Neutrophil (primary cell): ENCODE measurements at regions not wholly inside any gene's neighbourhood (a gene's known extent, or its start where the extent isn't known, plus 50 kb on each side); places are given as distances from the start of the nearest gene placed in this dataset.

ENCODE experiments used
- H3K27ac ChIP-seq: fragments of 200-600 bp; sonication (generic); 2 replicates; pipeline ENCODE4 v1.5.1; 2016; ENCODE audit warnings: mild to moderate bottlenecking, moderate library complexity
- H3K27me3 ChIP-seq: fragments of 200-600 bp; sonication (generic); 2 replicates; pipeline ENCODE4 v1.6.0; 2016; ENCODE audit warnings: mild to moderate bottlenecking
- H3K36me3 ChIP-seq: fragments of 200-600 bp; sonication (generic); 2 replicates; pipeline ENCODE4 v1.5.1; 2017
- H3K4me1 ChIP-seq, 2 experiments: fragments of 200-600 bp in 1 of 2; sonication (generic) in 1 of 2; 1 replicate in 1 of 2; 2 replicates in 1 of 2; pipeline versions ENCODE4 v1.5.1 to v1.6.1; 2013 to 2016; ENCODE audit warnings: low read depth in 1 of 2, low read length in 1 of 2, mild to moderate bottlenecking in 1 of 2, moderate library complexity in 1 of 2; ENCODE audit not compliant: control insufficient read depth in 1 of 2, insufficient read depth in 1 of 2
- H3K4me3 ChIP-seq, 2 experiments: fragments of 200-600 bp in 1 of 2; sonication (generic) in 1 of 2; 1 replicate in 1 of 2; 2 replicates in 1 of 2; pipeline ENCODE4 v1.5.1; 2013 to 2016; ENCODE audit warnings: low read depth in 1 of 2, low read length in 1 of 2, mild to moderate bottlenecking in 1 of 2, moderate library complexity in 1 of 2
- H3K9me3 ChIP-seq: fragments of 200-600 bp; sonication (generic); 2 replicates; pipeline ENCODE4 v1.5.1; 2016
- TF ChIP-seq, protein P1 (sequence below): fragments of 200-600 bp; sonication (generic); IDR thresholded peaks from 2 replicates; pipeline ENCODE4 v1.5.1; 2016; ENCODE audit warnings: antibody characterized with exemption

GRCh38 chr12:68478516-68479260 lies 132.0 kb upstream of the RAP1B start:
- Histone ChIP-seq H3K36me3 (no peaks in the 10 kb centered on the region), H3K27ac (no peak overlapping the region), H3K4me1 (no peaks in the 10 kb centered on the region), H3K9me3 (no peaks in the 10 kb centered on the region), H3K27me3 (no peaks in the 10 kb centered on the region), H3K4me3 (no peak overlapping the region)
- TF ChIP-seq, protein P1, sequence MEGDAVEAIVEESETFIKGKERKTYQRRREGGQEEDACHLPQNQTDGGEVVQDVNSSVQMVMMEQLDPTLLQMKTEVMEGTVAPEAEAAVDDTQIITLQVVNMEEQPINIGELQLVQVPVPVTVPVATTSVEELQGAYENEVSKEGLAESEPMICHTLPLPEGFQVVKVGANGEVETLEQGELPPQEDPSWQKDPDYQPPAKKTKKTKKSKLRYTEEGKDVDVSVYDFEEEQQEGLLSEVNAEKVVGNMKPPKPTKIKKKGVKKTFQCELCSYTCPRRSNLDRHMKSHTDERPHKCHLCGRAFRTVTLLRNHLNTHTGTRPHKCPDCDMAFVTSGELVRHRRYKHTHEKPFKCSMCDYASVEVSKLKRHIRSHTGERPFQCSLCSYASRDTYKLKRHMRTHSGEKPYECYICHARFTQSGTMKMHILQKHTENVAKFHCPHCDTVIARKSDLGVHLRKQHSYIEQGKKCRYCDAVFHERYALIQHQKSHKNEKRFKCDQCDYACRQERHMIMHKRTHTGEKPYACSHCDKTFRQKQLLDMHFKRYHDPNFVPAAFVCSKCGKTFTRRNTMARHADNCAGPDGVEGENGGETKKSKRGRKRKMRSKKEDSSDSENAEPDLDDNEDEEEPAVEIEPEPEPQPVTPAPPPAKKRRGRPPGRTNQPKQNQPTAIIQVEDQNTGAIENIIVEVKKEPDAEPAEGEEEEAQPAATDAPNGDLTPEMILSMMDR: no peak

DNA sequence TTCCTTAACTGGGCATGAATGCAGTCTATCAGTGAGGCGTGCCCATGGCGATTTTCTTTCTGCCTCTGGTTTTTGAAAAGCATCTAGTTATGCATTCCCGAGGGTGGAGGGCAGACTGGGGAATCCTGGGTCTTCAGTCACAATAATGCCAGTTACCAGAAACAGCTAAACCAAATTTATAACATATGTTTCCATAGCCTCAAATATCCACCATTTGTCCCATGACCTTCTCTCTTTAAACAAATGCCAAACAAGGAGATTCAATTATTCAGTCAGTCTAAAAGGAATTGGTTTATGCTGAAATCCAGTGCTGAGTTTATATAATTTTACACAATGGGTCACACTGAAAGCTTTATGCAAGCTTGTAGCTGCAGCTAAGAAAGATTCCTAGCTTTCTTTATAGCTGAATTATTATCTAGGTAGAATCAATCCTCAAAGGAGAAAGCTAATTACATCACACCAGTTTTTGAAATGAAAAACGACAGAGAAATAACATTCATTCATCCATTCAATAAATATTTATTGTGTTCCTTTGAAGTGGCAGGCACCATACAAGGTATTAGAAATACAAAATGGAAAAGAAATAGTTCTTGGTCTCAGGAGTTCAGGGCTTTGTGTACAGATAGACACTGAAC lies 131.3 kb upstream of the RAP1B start:
- Histone ChIP-seq H3K4me3 (no peak overlapping the region), H3K27ac (no peak overlapping the region), H3K9me3 (no peaks in the 10 kb centered on the region), H3K4me1 (no peaks in the 10 kb centered on the region), H3K36me3 (no peaks in the 10 kb centered on the region), H3K27me3 (no peaks in the 10 kb centered on the region)
- TF ChIP-seq, protein P1: no peak

DNA sequence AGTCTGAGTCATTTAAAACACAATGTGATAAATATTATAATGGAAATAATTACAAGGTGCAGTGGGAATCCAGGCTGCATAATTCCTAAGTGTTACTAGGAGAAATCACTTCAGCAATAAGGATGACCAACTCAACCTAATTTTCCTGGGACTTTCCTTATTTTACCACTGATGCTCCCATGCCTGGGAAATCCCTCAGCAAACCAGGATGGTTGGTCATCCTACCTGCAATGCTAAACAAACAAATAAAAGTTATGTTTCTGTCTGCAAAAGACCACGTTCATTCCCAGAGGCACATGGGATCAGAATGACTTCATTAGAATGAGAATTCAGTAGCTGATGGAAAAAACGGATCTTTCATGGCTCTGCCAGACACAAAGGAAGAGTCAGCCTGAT lies 130.8 kb upstream of the RAP1B start:
- no peaks in the 10 kb centered on the region for H3K36me3 ChIP-seq
- H3K27ac ChIP-seq: no peak overlapping the region
- no peaks in the 10 kb centered on the region for H3K27me3 ChIP-seq
- TF ChIP-seq, protein P1: no peak
- no peak overlapping the region for H3K4me3 ChIP-seq
- no peaks in the 10 kb centered on the region for H3K4me1 ChIP-seq
- no peaks in the 10 kb centered on the region for H3K9me3 ChIP-seq

GRCh38 chr12:68480526-68480925 lies 130.2 kb upstream of the RAP1B start:
- H3K27ac ChIP-seq: no peak overlapping the region
- TF ChIP-seq, protein P1: no peak
- no peak overlapping the region for H3K4me3 ChIP-seq
- H3K36me3 ChIP-seq: no peaks in the 10 kb centered on the region
- no peaks in the 10 kb centered on the region for H3K4me1 ChIP-seq
- H3K27me3 ChIP-seq: no peaks in the 10 kb centered on the region
- H3K9me3 ChIP-seq: no peaks in the 10 kb centered on the region

GRCh38 chr12:68481181-68481941 lies 129.3 kb upstream of the RAP1B start:
- Histone ChIP-seq H3K27me3 (no peaks in the 10 kb centered on the region), H3K27ac (no peak overlapping the region)
- TF ChIP-seq, protein P1: no peak

More at GRCh38 chr12:68481181-68481941, 129.3 kb upstream of the RAP1B start:
- H3K36me3 ChIP-seq: no peaks in the 10 kb centered on the region
- no peaks in the 10 kb centered on the region for H3K4me1 ChIP-seq
- no peaks in the 10 kb centered on the region for H3K9me3 ChIP-seq
- H3K4me3 ChIP-seq: no peak overlapping the region
